Esophagus squamous epithelium (tissue), 5 donors: ENCODE measurements at regions not wholly inside any gene's neighbourhood (a gene's known extent, or its start where the extent isn't known, plus 50 kb on each side); places are given as distances from the start of the nearest gene placed in this dataset.

Experiments used
- DNase-seq: peaks from one replicate; lab custom pipeline; 2025; lab: John Stamatoyannopoulos, UW
- H3K27ac ChIP-seq, 4 donors: fragments of 200-600 bp; sonication (generic); one replicate each; pipeline ENCODE4 v1.5.1; 2016 to 2019; ENCODE audit warnings: mild to moderate bottlenecking in 1 of 4
- H3K27me3 ChIP-seq, 4 donors: fragments of 200-600 bp; sonication (generic); 1 replicate in 3 of 4; 2 replicates in 1 of 4; pipeline versions ENCODE4 v1.5.1 to v1.6.0; 2017 to 2021; ENCODE audit warnings: antibody characterized with exemption in 1 of 4
- H3K36me3 ChIP-seq, 3 donors: fragments of 200-600 bp; sonication (generic); one replicate each; pipeline ENCODE4 v1.5.1; 2016 to 2019
- H3K4me1 ChIP-seq, 3 donors: fragments of 200-600 bp; sonication (generic); one replicate each; pipeline ENCODE4 v1.5.1; 2017 to 2019
- H3K4me3 ChIP-seq, 4 donors: fragments of 200-600 bp; sonication (generic); 1 replicate in 3 of 4; 2 replicates in 1 of 4; pipeline ENCODE4 v1.5.1; 2016 to 2019; ENCODE audit warnings: mild to moderate bottlenecking in 2 of 4, moderate library complexity in 1 of 4
- H3K9me3 ChIP-seq, 3 donors: fragments of 200-600 bp; sonication (generic); one replicate each; pipeline ENCODE4 v1.5.1; 2016 to 2019
- CTCF ChIP-seq, 6 experiments: fragments of 450-650 bp in 4 of 6; fragments of 200-600 bp in 2 of 6; sonication (generic) in 2 of 6; IDR thresholded peaks; one replicate each; pipeline ENCODE4 v1.5.1; 2016 to 2019; ENCODE audit warnings: antibody characterized with exemption in 6 of 6, mild to moderate bottlenecking in 4 of 6, moderate library complexity in 4 of 6
- POLR2A ChIP-seq, 4 donors: fragments of 450-650 bp; IDR thresholded peaks; one replicate each; pipeline ENCODE4 v1.6.1; 2017; ENCODE audit warnings: antibody characterized with exemption in 4 of 4, mild to moderate bottlenecking in 4 of 4, moderate library complexity in 3 of 4
- WGBS, 2 donors: methylation state at CpG; one replicate each; pipeline ENCODE4 v1.1.5; 2018; 5-methylcytosine and 5-hydroxymethylcytosine counted together
- intact Hi-C: fragments of 100-400 bp; cut with DNase I; formaldehyde crosslinking; loops from one replicate; pipeline ENCODE4 v1.15.0; 2022
- donor health status: DM: yes; HTN: yes; CAD: no.

- intact Hi-C loops, result no loop called here
- 77 to 84% methylated on average over 2 of the region's 2 CpGs for WGBS, 2 donors
- no peak for DNase-seq
These were observed 216.3 kb upstream of the FLRT2 start for GRCh38 chr14:85313560-85314207.

GRCh38 chr14:85315290-85315689 lies 214.7 kb upstream of the FLRT2 start:
- TF ChIP-seq POLR2A (IDR thresholded peaks at IDR 0.05) (no peak), CTCF (IDR thresholded peaks at IDR 0.05) (no peak)
- H3K4me1 ChIP-seq, result peaks cover 0 to 11% (median 0%) of the 10 kb centered on the region in 3 donors
- no peaks in the 10 kb centered on the region for H3K36me3 ChIP-seq
- intact Hi-C loops, result no loop called here
- 45 to 52% methylated on average over 3 of the region's 3 CpGs for WGBS, 2 donors
- no peak overlapping the region for H3K4me3 ChIP-seq
- DNase-seq, result no peak
- no peaks in the 10 kb centered on the region for H3K9me3 ChIP-seq
- H3K27ac ChIP-seq, result no peak overlapping the region
- H3K27me3 ChIP-seq, result no peaks in the 10 kb centered on the region

More at GRCh38 chr14:85313560-85314207, 216.3 kb upstream of the FLRT2 start:
- Histone ChIP-seq H3K27me3 (no peaks in the 10 kb centered on the region), H3K4me1 (no peaks in the 10 kb centered on the region), H3K9me3 (no peaks in the 10 kb centered on the region), H3K27ac (no peak overlapping the region), H3K36me3 (no peaks in the 10 kb centered on the region), H3K4me3 (no peak overlapping the region)
- TF ChIP-seq POLR2A (IDR thresholded peaks at IDR 0.05) (no peak), CTCF (IDR thresholded peaks at IDR 0.05) (no peak)

GRCh38 chr14:85315733-85316290 lies 214.1 kb upstream of the FLRT2 start:
- Histone ChIP-seq H3K4me3 (no peak overlapping the region), H3K27me3 (no peaks in the 10 kb centered on the region), H3K4me1 (peaks cover 0 to 14% (median 0%) of the 10 kb centered on the region in 3 donors), H3K36me3 (no peaks in the 10 kb centered on the region), H3K9me3 (no peaks in the 10 kb centered on the region), H3K27ac (no peak overlapping the region)
- no peak for DNase-seq
- WGBS, 2 donors, result 72 to 77% methylated on average over 5 of the region's 5 CpGs
- intact Hi-C loops, result no loop called here
- TF ChIP-seq POLR2A (IDR thresholded peaks at IDR 0.05), result no peak
- TF ChIP-seq CTCF (IDR thresholded peaks at IDR 0.05), result no peak

GRCh38 chr14:85316701-85317410 lies 213.1 kb upstream of the FLRT2 start:
- no peaks in the 10 kb centered on the region for H3K27me3 ChIP-seq
- no peaks in the 10 kb centered on the region for H3K36me3 ChIP-seq
- WGBS, 2 donors, result 45 to 64% methylated on average over 2 of the region's 2 CpGs
- TF ChIP-seq POLR2A (IDR thresholded peaks at IDR 0.05), result no peak
- TF ChIP-seq CTCF (IDR thresholded peaks at IDR 0.05), result no peak
- no peak overlapping the region for H3K4me3 ChIP-seq
- H3K27ac ChIP-seq, result no peak overlapping the region
- intact Hi-C loops, result no loop called here
- peaks cover 0 to 14% (median 0%) of the 10 kb centered on the region in 3 donors for H3K4me1 ChIP-seq
- H3K9me3 ChIP-seq, result no peaks in the 10 kb centered on the region
- no peak for DNase-seq

- Histone ChIP-seq H3K27ac (no peak overlapping the region), H3K36me3 (no peaks in the 10 kb centered on the region), H3K9me3 (no peaks in the 10 kb centered on the region), H3K27me3 (no peaks in the 10 kb centered on the region), H3K4me1 (peaks cover 0 to 14% (median 0%) of the 10 kb centered on the region in 3 donors), H3K4me3 (no peak overlapping the region)
- no peak for DNase-seq
- WGBS, 2 donors, result 29 to 45% methylated on average over 3 of the region's 3 CpGs
- no peak for TF ChIP-seq POLR2A (IDR thresholded peaks at IDR 0.05)
- TF ChIP-seq CTCF (IDR thresholded peaks at IDR 0.05), result no peak
- intact Hi-C loops, result no loop called here
These were observed 212.4 kb upstream of the FLRT2 start for GRCh38 chr14:85317491-85318021.
